GM11168 (cell line): ENCODE measurements at regions not wholly inside any gene's neighbourhood (a gene's known extent, or its start where the extent isn't known, plus 50 kb on each side); places are given as distances from the start of the nearest gene placed in this dataset.
"Not testable (repeated sequence)": the region's sequence is repeated elsewhere in the genome, so short reads cannot be mapped to it uniquely, and the experiment has no call there.

Source experiments
- in situ Hi-C: fragments of 300-500 bp; cut with MboI; formaldehyde crosslinking; loops from one replicate; pipeline ENCODE4 v1.12.0; 2022; ENCODE audit warnings: low sequenced_read_pairs; ENCODE audit not compliant: unreplicated experiment

- in situ Hi-C loops = no loop called here
Measured at GRCh38 chr2:64250063-64250462, 105.8 kb upstream of the PELI1 start.

GRCh38 chr2:64250751-64251423, 106.7 kb upstream of the PELI1 start:
- in situ Hi-C loops = no loop called here

DNA sequence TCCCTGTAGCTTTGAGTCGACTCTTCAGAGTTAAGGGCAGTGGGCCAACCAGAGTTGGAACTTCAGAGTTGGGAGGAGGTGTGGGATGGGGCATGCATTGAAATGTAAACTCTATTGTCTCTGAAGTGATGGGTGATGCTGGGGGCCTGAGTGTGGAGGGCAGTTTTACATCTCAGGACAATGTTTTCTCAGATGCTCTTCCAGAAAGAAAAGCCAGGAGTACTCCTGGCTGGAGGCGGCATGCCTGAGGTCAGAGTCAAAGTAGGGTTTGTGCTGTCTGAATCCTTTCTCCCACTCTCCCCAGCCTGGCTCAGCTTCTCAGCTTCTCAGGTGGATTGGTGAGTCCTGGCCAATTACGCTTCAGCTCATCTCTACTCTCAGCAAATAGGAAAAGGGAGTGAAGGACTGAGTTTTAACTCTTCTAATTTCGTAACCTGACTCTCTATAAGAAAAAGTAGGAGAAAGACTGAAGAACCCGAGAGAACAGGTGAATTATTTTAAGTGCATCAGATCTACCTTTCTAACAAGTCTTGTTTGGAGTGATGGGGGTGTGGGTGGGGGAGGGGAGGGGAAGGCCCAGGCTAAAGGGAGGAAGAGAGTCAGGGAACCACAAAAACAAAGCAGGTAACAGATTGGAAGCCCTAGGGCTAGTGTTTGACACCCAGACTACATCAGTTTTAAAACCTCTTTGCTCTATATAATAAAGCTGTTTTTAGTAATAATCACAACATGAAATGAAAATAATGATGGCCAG, 107.5 kb upstream of the PELI1 start:
- in situ Hi-C loops = no loop called here

GRCh38 chr2:64252251-64252978, 108.2 kb upstream of the PELI1 start:
- in situ Hi-C loops = not testable (repeated sequence)

GRCh38 chr2:64253421-64253820, 109.2 kb upstream of the PELI1 start:
- in situ Hi-C loops = not testable (repeated sequence)

- in situ Hi-C loops = no loop called here
Measured at GRCh38 chr2:64258566-64258965, 114.3 kb upstream of the PELI1 start.

GRCh38 chr2:64259312-64259711, 115.1 kb upstream of the PELI1 start:
- in situ Hi-C loops = no loop called here

DNA sequence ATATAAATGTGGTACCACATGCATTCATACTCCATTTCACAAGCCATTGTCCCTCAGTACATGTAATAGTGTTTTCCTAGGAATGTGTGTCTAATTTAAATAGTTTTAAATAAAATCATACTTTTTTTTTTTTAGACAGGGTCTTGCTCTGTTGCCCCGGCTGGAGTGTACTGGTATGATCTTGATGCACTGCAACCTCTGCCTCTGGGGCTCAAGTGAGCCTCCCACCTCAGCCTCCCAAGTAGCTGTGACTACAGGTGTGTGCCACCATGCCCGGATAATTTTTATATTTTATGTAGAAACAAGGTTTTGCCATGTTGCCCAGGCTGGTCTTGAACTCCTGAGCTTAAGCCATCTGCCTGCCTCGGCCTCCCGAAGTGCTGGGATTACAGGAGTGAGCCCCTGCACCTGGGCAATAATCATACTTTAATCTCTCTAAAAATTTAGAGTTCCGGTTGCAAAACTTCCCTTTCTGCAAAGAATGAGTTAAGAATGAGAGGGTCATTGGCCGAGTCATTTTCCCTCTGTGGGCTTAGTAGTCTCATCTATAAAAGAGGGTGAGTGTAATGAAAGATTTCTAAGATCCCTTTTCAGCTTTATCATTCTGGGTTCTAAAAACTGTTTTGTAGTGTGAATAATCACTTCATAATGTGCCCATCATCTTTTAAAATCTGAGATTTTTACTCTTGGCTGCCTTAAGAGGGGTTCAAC, 116.0 kb upstream of the PELI1 start:
- in situ Hi-C loops = no loop called here

DNA sequence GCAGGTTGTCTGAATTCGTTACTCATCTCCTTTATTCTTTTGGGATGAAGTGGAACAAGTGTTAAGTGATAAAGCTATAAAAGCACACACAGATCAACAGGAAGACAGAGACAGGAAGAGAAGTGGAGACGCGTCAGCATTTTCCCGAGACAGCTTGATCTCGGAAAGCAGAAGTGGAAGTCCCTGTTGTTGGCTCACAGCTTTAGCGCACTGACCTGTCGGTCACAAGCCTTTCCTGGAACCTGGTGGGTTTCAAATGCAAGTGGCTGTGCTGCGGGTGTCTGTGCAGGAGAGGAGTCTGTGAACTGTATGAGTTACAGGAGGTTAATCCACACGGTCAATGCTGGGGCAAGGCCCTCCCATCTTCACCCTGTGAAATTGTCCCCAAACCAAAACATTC, 116.6 kb upstream of the PELI1 start:
- in situ Hi-C loops = no loop called here

GRCh38 chr2:64262071-64262470, 117.9 kb upstream of the PELI1 start:
- in situ Hi-C loops = no loop called here

GRCh38 chr2:64262816-64263215, 118.6 kb upstream of the PELI1 start:
- in situ Hi-C loops = no loop called here

DNA sequence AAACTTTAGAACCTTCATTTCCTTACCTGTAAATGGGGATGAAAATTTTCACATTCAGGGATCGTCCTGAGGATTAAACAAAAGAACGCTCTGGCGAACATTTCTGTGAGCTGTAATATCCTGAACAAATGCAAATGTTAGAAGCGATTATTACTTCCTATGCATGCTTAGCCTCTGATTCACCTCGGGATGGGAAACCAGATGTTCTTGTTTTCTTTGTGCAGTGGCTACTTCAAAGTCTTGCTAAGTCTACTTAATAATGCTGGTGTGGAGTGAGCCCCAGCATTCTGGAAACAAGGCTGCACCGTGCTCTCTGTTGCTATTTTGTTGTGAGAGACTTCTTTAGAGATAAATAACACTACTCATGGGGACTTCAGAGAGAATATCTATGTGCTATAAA, 119.1 kb upstream of the PELI1 start:
- in situ Hi-C loops = no loop called here

DNA sequence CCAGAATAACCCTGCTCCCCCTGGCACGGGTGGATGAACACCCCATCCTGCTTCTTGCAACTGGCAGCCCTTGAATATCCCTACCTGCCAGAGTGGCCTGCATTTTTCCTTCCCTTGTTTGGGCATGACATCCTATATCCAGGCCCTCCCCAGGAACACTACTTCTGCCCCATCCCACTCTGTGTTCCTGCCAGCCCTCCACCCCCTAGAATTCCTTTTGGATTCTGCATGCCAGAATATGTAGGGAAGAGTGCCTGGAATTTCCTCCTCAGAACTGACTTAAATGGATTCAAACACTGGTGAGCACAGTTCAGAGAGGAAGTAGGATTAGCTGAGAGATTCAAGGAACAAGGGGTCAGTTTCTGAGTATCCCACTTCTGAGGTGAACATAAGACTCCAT, 123.5 kb upstream of the PELI1 start:
- in situ Hi-C loops = no loop called here

- in situ Hi-C loops = no loop called here
Measured at GRCh38 chr2:64268330-64269048, 124.3 kb upstream of the PELI1 start.

- in situ Hi-C loops = no loop called here
Measured at GRCh38 chr2:64273524-64274398, 129.5 kb upstream of the PELI1 start.

GRCh38 chr2:64274399-64275173, 130.4 kb upstream of the PELI1 start:
- in situ Hi-C loops = no loop called here

DNA sequence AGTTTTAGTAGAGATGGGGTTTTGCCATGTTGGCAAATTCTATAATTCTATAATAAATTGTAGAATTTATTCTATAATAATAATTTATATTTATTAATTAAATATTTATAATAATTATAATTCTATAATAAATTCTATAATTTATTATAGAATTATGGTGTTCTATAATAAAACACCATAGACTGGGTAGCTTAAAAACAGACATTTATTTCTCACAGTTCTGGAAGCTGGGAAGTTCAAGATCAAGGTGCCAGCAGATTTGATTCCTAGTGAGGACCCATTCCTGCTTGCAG, 130.9 kb upstream of the PELI1 start:
- in situ Hi-C loops = no loop called here

DNA sequence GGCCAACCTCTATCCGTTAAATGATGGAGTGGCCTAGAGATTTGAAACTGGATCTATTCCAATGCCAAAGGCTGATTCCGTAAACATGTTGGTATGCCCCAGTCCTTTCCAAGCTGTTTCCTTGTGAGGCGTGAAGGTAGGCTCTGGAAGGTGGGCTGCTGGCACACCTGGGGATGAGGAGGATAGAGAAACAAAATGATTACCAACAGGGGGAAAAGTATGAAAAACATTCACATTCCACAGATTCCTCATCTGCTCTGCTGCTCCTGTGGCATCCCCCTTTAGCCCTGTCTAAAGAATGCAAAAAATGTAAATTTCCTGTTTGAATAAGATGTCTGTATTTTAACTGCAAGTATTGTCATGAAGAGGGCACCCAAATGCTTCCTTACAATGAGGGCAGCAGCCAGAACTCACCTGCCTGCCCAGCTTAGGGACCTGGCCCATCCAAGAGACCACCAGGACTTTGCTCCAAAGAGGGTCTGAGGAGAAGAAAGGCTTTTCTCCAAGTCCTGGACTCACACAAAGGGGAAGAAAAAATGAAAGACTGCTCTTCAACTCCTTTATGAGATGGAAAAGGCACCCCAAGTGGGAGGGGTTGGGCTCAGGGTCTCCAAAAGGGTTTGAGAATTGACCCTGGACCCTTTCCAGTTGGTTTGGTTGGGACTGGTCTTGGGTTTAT, 132.3 kb upstream of the PELI1 start:
- in situ Hi-C loops = no loop called here
